ENCODE measurements at regions not wholly inside any gene's neighbourhood (a gene's known extent, or its start where the extent isn't known, plus 50 kb on each side); places are given as distances from the start of the nearest gene placed in this dataset.

GRCh38 chr7:101743241-101743994 lies 74.0 kb upstream of the CUX1 start (continued):
- TF ChIP-seq HDAC2 (IDR thresholded peaks at IDR 0.05; ENCODE audit: borderline replicate concordance in 1 of 2, low read depth in 2 of 2, low read length in 2 of 2), result 0 out of 4 replicates have a peak, but pooled peaks of 1 of the 2 experiments have one; percentile 39
- TF ChIP-seq CTCF (IDR thresholded peaks at IDR 0.05; ENCODE audit: control extremely low read depth in 1 of 3, insufficient read depth in 1 of 3, low read depth in 1 of 3, low read length in 3 of 3), result peak in 1 of 3 experiments; percentile 8; a peak in 1 of 4 replicates
- TF ChIP-seq KDM4A (IDR thresholded peaks at IDR 0.05; ENCODE audit: low read depth, low read length, severe bottlenecking), result peak; percentile 44
- TF ChIP-seq RNF2 (IDR thresholded peaks at IDR 0.05; ENCODE audit: borderline replicate concordance, low read depth, low read length, missing control alignments, poor library complexity, severe bottlenecking), result no peak
